ENCODE measurements at regions not wholly inside any gene's neighbourhood (a gene's known extent, or its start where the extent isn't known, plus 50 kb on each side); places are given as distances from the start of the nearest gene placed in this dataset.

DNA sequence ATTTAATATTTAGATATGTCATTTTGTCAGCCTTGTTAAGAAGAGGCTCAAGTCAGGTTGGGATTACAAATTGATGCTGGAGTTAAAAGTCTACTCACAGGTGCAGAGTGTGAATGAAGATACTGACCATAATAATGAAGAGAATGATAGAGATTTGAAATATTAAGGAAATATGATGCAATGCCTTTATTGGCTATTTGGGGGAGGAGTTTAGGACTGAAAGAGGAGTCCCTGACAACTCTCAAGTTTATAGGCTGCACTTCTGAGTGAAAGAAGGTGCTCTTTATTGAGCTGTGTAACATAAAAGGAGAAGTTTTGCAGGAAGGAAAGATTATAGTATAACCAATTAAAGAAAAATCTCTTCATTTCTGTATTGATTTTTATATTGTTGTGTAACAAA, 827.7 kb upstream of the PCDH9 start:
- no peaks in the 10 kb centered on the region for H3K27me3 ChIP-seq (ENCODE audit: low read depth, low read length)
- H3K79me2 ChIP-seq (ENCODE audit: low read length) = no peaks in the 10 kb centered on the region
- H3K4me2 ChIP-seq (ENCODE audit: low read length) = no peak overlapping the region
- H3K9ac ChIP-seq (ENCODE audit: low read length) = no peak overlapping the region
- no peaks in the 10 kb centered on the region for H3K36me3 ChIP-seq (replicated peaks; ENCODE audit: low read depth, low read length)
- H3K27ac ChIP-seq (ENCODE audit: low read length) = no peak overlapping the region
- no peaks in the 10 kb centered on the region for H3K4me1 ChIP-seq (ENCODE audit: low read length)
- no peak overlapping the region for H2AFZ ChIP-seq (ENCODE audit: low read depth, low read length)
- peaks cover 5% of the 10 kb centered on the region; the same call in 1 of the 2 replicates for H3K9me3 ChIP-seq (ENCODE audit: insufficient read depth, low read length)
- no peaks in the 10 kb centered on the region for H4K20me1 ChIP-seq (ENCODE audit: insufficient read depth, low read length)
- H3K4me3 ChIP-seq (ENCODE audit: low read length) = no peak overlapping the region
- TF ChIP-seq, protein P1, sequence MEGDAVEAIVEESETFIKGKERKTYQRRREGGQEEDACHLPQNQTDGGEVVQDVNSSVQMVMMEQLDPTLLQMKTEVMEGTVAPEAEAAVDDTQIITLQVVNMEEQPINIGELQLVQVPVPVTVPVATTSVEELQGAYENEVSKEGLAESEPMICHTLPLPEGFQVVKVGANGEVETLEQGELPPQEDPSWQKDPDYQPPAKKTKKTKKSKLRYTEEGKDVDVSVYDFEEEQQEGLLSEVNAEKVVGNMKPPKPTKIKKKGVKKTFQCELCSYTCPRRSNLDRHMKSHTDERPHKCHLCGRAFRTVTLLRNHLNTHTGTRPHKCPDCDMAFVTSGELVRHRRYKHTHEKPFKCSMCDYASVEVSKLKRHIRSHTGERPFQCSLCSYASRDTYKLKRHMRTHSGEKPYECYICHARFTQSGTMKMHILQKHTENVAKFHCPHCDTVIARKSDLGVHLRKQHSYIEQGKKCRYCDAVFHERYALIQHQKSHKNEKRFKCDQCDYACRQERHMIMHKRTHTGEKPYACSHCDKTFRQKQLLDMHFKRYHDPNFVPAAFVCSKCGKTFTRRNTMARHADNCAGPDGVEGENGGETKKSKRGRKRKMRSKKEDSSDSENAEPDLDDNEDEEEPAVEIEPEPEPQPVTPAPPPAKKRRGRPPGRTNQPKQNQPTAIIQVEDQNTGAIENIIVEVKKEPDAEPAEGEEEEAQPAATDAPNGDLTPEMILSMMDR (IDR thresholded peaks at IDR 0.05; ENCODE audit: low read depth, low read length) = no peak
- no peak for TF ChIP-seq EZH2phosphoT487 (IDR thresholded peaks at IDR 0.05; ENCODE audit: low read depth)

DNA sequence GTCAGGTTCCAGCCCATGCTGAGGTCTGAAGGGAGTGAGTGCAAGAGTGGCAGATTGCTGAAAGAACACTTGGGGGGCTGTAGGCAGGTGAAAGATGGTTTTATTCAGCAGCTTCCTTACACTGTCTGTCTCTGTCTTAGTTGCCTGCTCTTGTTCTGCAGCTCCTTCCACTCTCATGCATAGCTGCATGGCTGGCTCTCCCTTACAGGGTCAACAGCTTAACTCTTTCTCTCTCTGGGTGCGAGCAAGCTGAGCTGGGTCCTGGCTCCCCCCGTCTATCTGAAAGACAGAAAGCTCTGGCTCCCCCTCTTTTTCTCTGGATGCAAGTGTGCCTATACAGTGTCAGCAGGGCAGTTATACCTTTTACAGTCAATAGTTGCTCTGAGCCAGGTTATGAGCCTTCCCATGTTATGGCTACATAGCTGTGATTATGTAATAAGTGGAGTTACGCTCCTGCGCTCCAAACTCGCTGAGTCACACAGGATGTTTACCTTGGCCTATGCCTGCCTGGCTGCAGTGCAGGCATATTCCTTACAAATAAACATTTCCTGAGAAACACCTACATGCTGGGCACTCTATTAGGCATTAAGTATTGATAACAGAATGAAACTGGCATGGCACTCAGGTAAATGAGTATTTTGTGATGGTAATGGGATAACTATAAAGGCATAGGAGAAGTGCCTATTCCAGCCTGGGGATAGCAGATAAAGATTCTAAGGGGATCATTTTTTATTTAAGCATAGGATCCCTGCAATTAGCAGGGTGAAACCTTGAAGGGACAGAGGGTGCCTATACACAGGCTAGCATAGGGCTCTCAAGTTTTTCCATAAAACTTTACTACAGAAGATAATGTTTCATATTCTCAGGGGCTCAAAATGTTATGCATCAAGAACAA, 826.9 kb upstream of the PCDH9 start:
- H3K4me3 ChIP-seq (ENCODE audit: low read length) = no peak overlapping the region
- H3K4me2 ChIP-seq (ENCODE audit: low read length) = no peak overlapping the region
- H3K79me2 ChIP-seq (ENCODE audit: low read length) = no peaks in the 10 kb centered on the region
- no peaks in the 10 kb centered on the region for H4K20me1 ChIP-seq (ENCODE audit: insufficient read depth, low read length)
- H3K9ac ChIP-seq (ENCODE audit: low read length) = no peak overlapping the region
- no peaks in the 10 kb centered on the region for H3K4me1 ChIP-seq (ENCODE audit: low read length)
- no peaks in the 10 kb centered on the region for H3K36me3 ChIP-seq (replicated peaks; ENCODE audit: low read depth, low read length)
- TF ChIP-seq, protein P1 (IDR thresholded peaks at IDR 0.05; ENCODE audit: low read depth, low read length) = no peak
- no peak for TF ChIP-seq EZH2phosphoT487 (IDR thresholded peaks at IDR 0.05; ENCODE audit: low read depth)
- H2AFZ ChIP-seq (ENCODE audit: low read depth, low read length) = no peak overlapping the region
- H3K27me3 ChIP-seq (ENCODE audit: low read depth, low read length) = no peaks in the 10 kb centered on the region
- H3K27ac ChIP-seq (ENCODE audit: low read length) = no peak overlapping the region
- peaks cover 5% of the 10 kb centered on the region; the same call in 1 of the 2 replicates for H3K9me3 ChIP-seq (ENCODE audit: insufficient read depth, low read length)

DNA sequence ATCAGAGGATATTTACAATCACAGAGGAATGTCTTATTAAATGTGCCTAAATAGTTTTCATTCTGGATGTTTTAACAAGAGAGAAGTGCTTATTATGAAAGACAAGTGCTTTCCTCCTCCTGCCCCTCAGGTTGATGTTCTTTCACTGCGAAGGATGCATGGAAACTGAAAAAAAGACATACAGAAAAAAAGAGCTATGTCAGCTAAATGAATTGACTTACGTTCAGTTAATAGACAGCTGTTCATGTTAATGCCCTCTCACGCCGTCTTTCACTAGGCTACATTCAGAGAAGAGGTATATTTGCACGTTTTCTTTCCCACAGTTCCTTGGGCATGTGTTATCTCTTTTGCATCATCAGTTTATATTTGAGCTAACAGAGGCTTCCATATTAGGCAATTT, 821.8 kb upstream of the PCDH9 start:
- no peaks in the 10 kb centered on the region for H3K27me3 ChIP-seq (ENCODE audit: low read depth, low read length)
- no peaks in the 10 kb centered on the region for H3K4me1 ChIP-seq (ENCODE audit: low read length)
- H3K9ac ChIP-seq (ENCODE audit: low read length) = no peak overlapping the region
- no peaks in the 10 kb centered on the region for H3K9me3 ChIP-seq (ENCODE audit: insufficient read depth, low read length)
- no peaks in the 10 kb centered on the region for H4K20me1 ChIP-seq (ENCODE audit: insufficient read depth, low read length)
- H3K4me3 ChIP-seq (ENCODE audit: low read length) = no peak overlapping the region
- no peaks in the 10 kb centered on the region for H3K36me3 ChIP-seq (replicated peaks; ENCODE audit: low read depth, low read length)
- no peaks in the 10 kb centered on the region for H3K79me2 ChIP-seq (ENCODE audit: low read length)
- H3K4me2 ChIP-seq (ENCODE audit: low read length) = no peak overlapping the region
- no peak overlapping the region for H3K27ac ChIP-seq (ENCODE audit: low read length)
- no peak overlapping the region for H2AFZ ChIP-seq (ENCODE audit: low read depth, low read length)
- TF ChIP-seq, protein P1 (IDR thresholded peaks at IDR 0.05; ENCODE audit: low read depth, low read length) = no peak
- TF ChIP-seq EZH2phosphoT487 (IDR thresholded peaks at IDR 0.05; ENCODE audit: low read depth) = no peak

DNA sequence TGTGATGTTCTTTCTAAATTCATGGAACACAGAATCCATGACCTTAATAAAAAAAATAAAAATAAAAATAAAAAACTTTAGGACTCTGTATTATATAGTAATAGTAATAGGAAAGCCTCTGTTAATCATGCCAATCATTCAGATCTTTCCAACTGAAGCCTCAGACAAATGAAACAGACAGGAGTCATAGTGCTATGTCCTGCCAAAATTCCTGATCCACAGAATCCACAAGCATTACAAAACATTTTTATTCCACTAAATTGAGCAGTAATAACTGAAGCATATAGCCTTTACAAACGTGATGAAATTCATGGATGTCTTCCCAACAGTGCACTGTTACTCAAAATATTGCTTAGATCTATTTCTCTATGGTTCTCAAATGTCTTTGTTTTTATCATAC, 820.6 kb upstream of the PCDH9 start:
- H3K9me3 ChIP-seq (ENCODE audit: insufficient read depth, low read length) = no peaks in the 10 kb centered on the region
- no peak overlapping the region for H3K27ac ChIP-seq (ENCODE audit: low read length)
- no peak overlapping the region for H2AFZ ChIP-seq (ENCODE audit: low read depth, low read length)
- no peaks in the 10 kb centered on the region for H3K36me3 ChIP-seq (replicated peaks; ENCODE audit: low read depth, low read length)
- no peaks in the 10 kb centered on the region for H4K20me1 ChIP-seq (ENCODE audit: insufficient read depth, low read length)
- H3K27me3 ChIP-seq (ENCODE audit: low read depth, low read length) = no peaks in the 10 kb centered on the region
- no peak overlapping the region for H3K4me2 ChIP-seq (ENCODE audit: low read length)
- H3K79me2 ChIP-seq (ENCODE audit: low read length) = no peaks in the 10 kb centered on the region
- no peak overlapping the region for H3K4me3 ChIP-seq (ENCODE audit: low read length)
- no peaks in the 10 kb centered on the region for H3K4me1 ChIP-seq (ENCODE audit: low read length)
- H3K9ac ChIP-seq (ENCODE audit: low read length) = no peak overlapping the region
- TF ChIP-seq, protein P1 (IDR thresholded peaks at IDR 0.05; ENCODE audit: low read depth, low read length) = no peak
- no peak for TF ChIP-seq EZH2phosphoT487 (IDR thresholded peaks at IDR 0.05; ENCODE audit: low read depth)
